ENCODE measurements at regions not wholly inside any gene's neighbourhood (a gene's known extent, or its start where the extent isn't known, plus 50 kb on each side); places are given as distances from the start of the nearest gene placed in this dataset.

GRCh38 chr3:176571926-176572325 is 625.4 kb downstream of the TBL1XR1 start:
- TF ChIP-seq, protein P1, sequence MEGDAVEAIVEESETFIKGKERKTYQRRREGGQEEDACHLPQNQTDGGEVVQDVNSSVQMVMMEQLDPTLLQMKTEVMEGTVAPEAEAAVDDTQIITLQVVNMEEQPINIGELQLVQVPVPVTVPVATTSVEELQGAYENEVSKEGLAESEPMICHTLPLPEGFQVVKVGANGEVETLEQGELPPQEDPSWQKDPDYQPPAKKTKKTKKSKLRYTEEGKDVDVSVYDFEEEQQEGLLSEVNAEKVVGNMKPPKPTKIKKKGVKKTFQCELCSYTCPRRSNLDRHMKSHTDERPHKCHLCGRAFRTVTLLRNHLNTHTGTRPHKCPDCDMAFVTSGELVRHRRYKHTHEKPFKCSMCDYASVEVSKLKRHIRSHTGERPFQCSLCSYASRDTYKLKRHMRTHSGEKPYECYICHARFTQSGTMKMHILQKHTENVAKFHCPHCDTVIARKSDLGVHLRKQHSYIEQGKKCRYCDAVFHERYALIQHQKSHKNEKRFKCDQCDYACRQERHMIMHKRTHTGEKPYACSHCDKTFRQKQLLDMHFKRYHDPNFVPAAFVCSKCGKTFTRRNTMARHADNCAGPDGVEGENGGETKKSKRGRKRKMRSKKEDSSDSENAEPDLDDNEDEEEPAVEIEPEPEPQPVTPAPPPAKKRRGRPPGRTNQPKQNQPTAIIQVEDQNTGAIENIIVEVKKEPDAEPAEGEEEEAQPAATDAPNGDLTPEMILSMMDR (conservative IDR thresholded peaks at IDR 0.05) = no peak
- no peak for TF ChIP-seq EZH2 (IDR thresholded peaks at IDR 0.05; ENCODE audit: low read depth)

All from PC-9 (cell line).